ENCODE measurements at regions not wholly inside any gene's neighbourhood (a gene's known extent, or its start where the extent isn't known, plus 50 kb on each side); places are given as distances from the start of the nearest gene placed in this dataset.

DNA sequence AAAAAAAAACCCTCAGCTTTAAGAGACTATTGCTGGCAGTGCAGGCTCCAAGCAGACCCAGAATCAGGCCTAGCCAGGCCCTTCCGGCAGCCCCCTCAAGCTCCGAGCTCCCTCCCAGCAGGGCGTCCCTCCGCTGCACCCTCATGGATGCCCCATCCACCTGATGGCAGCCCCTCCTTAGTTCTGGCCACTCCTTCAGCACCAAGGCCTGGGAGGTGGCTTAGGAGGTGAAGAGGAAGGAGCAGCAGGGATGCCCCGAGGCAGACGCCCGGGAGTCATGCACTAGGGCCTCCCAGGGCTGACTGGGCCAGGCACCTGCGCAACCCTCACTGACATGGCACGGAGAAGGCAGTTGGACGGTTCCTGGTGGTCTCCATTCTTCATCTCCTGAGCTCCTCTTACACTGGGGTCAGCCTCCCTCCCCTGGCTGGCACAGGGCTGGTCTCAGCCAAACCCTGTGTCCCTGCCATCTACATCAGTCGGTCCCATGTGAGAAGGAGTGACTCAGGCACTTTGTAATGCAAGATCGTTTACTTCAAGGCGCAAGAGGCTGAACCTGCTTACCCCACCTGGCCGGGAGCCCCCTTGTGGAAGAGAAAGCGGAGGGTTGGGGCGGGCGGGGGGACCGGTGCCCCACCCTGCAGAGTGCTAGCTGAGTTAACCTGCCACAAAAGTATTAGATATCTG is 53.5 kb upstream of the ID2 start:
- no peak for DNase-seq (ENCODE audit: low read depth in 2 of 2, low spot score in 1 of 2)

- no peak for DNase-seq (ENCODE audit: low read depth in 2 of 2, low spot score in 1 of 2)
Observed at GRCh38 chr2:8628866-8629209, 53.0 kb upstream of the ID2 start.

GRCh38 chr2:8629402-8629801 is 52.5 kb upstream of the ID2 start:
- no peak for DNase-seq (ENCODE audit: low read depth in 2 of 2, low spot score in 1 of 2)

GRCh38 chr2:8630676-8631464 is 51.0 kb upstream of the ID2 start:
- no peak for DNase-seq (ENCODE audit: low read depth in 2 of 2, low spot score in 1 of 2)

- DNase-seq (ENCODE audit: low read depth in 2 of 2, low spot score in 1 of 2): no peak
Observed at GRCh38 chr2:8631465-8632005, 50.3 kb upstream of the ID2 start.

Measured in stimulated activated CD8-positive, alpha-beta memory T cell treated with anti-CD3 and anti-CD28 coated beads, Interleukin-4, amount 100 ng/mL, for 4 hours (primary cell).